SU-DHL-6 (cell line): ENCODE measurements at regions not wholly inside any gene's neighbourhood (a gene's known extent, or its start where the extent isn't known, plus 50 kb on each side); places are given as distances from the start of the nearest gene placed in this dataset.

Experiments used
- EZH2phosphoT487 ChIP-seq: fragments of 200-600 bp; sonication (generic), shearing (Covaris generic); conservative IDR thresholded peaks from 2 replicates; pipeline ENCODE4 v1.6.1; 2018; ENCODE audit warnings: mild to moderate bottlenecking, antibody characterized with exemption, low read length, moderate library complexity, mixed read lengths
- TF ChIP-seq, protein P1 (sequence below): fragments of 200-600 bp; sonication (generic); IDR thresholded peaks from one replicate; pipeline ENCODE4 v1.5.1; 2017; ENCODE audit warnings: antibody characterized with exemption, mild to moderate bottlenecking, low read length, moderate library complexity; ENCODE audit not compliant: insufficient read depth, poor library complexity, severe bottlenecking

DNA sequence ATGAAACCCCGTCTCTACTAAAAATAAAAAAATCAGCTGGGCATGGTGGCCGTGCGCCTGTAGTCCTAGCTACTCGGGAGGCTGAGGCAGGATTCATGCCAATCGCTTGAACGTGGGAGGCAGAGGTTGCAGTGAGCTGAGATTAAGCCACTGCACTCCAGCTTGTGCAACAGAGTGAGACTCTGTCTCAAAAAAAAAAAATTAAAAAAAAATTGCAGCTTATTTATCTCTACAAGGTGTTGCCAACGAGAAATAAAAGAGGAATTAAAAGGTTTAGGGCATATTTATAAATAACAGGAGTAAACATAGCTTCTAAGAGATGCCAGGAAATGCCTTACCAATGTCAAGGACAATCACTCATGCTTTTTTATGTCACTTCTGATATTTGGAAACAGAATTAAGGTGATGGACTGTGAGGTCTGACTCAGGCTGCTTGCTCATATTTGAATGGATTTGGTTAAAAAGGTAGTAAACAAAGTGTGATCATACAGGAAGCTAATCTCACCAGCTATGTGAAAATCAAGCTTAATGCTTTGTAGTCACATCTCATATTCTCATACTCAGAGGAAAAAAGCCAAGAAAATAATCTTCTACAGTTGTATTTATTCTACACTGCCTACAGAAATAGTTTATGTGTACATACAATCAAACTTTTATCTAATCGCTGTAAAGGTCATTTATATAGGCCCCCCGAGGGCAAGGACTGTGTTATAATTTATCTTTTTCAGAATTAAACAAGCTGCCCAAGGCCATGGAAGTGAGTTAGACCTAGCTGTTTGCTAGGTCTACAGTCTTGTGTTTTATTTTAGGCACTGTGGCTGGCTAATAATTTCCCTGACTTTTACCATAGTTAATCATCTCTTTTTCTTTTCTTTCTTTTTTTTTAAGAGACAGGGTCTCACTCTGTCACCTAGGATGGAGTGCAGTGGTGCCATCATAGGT lies 61.1 kb upstream of the RBMX start:
- TF ChIP-seq, protein P1, sequence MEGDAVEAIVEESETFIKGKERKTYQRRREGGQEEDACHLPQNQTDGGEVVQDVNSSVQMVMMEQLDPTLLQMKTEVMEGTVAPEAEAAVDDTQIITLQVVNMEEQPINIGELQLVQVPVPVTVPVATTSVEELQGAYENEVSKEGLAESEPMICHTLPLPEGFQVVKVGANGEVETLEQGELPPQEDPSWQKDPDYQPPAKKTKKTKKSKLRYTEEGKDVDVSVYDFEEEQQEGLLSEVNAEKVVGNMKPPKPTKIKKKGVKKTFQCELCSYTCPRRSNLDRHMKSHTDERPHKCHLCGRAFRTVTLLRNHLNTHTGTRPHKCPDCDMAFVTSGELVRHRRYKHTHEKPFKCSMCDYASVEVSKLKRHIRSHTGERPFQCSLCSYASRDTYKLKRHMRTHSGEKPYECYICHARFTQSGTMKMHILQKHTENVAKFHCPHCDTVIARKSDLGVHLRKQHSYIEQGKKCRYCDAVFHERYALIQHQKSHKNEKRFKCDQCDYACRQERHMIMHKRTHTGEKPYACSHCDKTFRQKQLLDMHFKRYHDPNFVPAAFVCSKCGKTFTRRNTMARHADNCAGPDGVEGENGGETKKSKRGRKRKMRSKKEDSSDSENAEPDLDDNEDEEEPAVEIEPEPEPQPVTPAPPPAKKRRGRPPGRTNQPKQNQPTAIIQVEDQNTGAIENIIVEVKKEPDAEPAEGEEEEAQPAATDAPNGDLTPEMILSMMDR: no peak
- no peak for TF ChIP-seq EZH2phosphoT487
